Stimulated activated naive CD8-positive, alpha-beta T cell treated with anti-CD3 and anti-CD28 coated beads, Interleukin-15, Interleukin-2, amounts not matched to agents 100 ng/mL and 50 ng/mL, for 24 hours (primary cell): ENCODE measurements at regions not wholly inside any gene's neighbourhood (a gene's known extent, or its start where the extent isn't known, plus 50 kb on each side); places are given as distances from the start of the nearest gene placed in this dataset.

Experiments
- H3K27ac Mint-ChIP-seq: one replicate; pipeline ENCODE4 v1.8.0; 2021; ENCODE audit warnings: mild to moderate bottlenecking, mixed read lengths
- H3K27me3 Mint-ChIP-seq: one replicate; pipeline ENCODE4 v1.8.0; 2021; ENCODE audit warnings: mixed read lengths
- H3K36me3 Mint-ChIP-seq: one replicate; pipeline ENCODE4 v1.8.0; 2021; ENCODE audit warnings: low read depth, mixed read lengths
- H3K4me1 Mint-ChIP-seq: one replicate; pipeline ENCODE4 v1.8.0; 2021; ENCODE audit warnings: low read depth, mixed read lengths
- H3K4me3 Mint-ChIP-seq: one replicate; pipeline ENCODE4 v1.8.0; 2021; ENCODE audit warnings: mild to moderate bottlenecking, mixed read lengths
- H3K9me3 Mint-ChIP-seq: one replicate; pipeline ENCODE4 v1.8.0; 2021; ENCODE audit warnings: mixed read lengths

GRCh38 chr12:14185427-14186192 is 179.9 kb upstream of the ATF7IP start:
- no peaks in the 10 kb centered on the region for H3K9me3 Mint-ChIP-seq
- no peak overlapping the region for H3K4me3 Mint-ChIP-seq
- no peaks in the 10 kb centered on the region for H3K4me1 Mint-ChIP-seq
- no peak overlapping the region for H3K27ac Mint-ChIP-seq
- peaks cover 11% of the 10 kb centered on the region for H3K27me3 Mint-ChIP-seq
- no peaks in the 10 kb centered on the region for H3K36me3 Mint-ChIP-seq

- Mint-ChIP-seq H3K4me1 (no peaks in the 10 kb centered on the region), H3K9me3 (no peaks in the 10 kb centered on the region)
Observed at GRCh38 chr12:14186193-14186502, 179.3 kb upstream of the ATF7IP start.

GRCh38 chr12:14187002-14187401 is 178.5 kb upstream of the ATF7IP start:
- Mint-ChIP-seq H3K36me3 (no peaks in the 10 kb centered on the region), H3K4me1 (no peaks in the 10 kb centered on the region), H3K27ac (no peak overlapping the region), H3K4me3 (no peak overlapping the region), H3K27me3 (peaks cover 7% of the 10 kb centered on the region), H3K9me3 (no peaks in the 10 kb centered on the region)

More at GRCh38 chr12:14186193-14186502, 179.3 kb upstream of the ATF7IP start:
- Mint-ChIP-seq H3K36me3 (no peaks in the 10 kb centered on the region), H3K27me3 (peaks cover 9% of the 10 kb centered on the region), H3K27ac (no peak overlapping the region), H3K4me3 (no peak overlapping the region)

GRCh38 chr12:14187966-14188365 is 177.5 kb upstream of the ATF7IP start:
- H3K9me3 Mint-ChIP-seq: no peaks in the 10 kb centered on the region
- H3K27ac Mint-ChIP-seq: no peak overlapping the region
- no peaks in the 10 kb centered on the region for H3K36me3 Mint-ChIP-seq
- H3K4me1 Mint-ChIP-seq: no peaks in the 10 kb centered on the region
- no peak overlapping the region for H3K4me3 Mint-ChIP-seq
- H3K27me3 Mint-ChIP-seq: peaks cover 7% of the 10 kb centered on the region

- Mint-ChIP-seq H3K36me3 (no peaks in the 10 kb centered on the region), H3K27me3 (peaks cover 7% of the 10 kb centered on the region), H3K4me3 (no peak overlapping the region), H3K4me1 (no peaks in the 10 kb centered on the region), H3K27ac (no peak overlapping the region), H3K9me3 (no peaks in the 10 kb centered on the region)
Observed at GRCh38 chr12:14188744-14189143, 176.7 kb upstream of the ATF7IP start.

- Mint-ChIP-seq H3K27ac (no peak overlapping the region), H3K36me3 (no peaks in the 10 kb centered on the region), H3K27me3 (peaks cover 7% of the 10 kb centered on the region), H3K9me3 (no peaks in the 10 kb centered on the region), H3K4me1 (no peaks in the 10 kb centered on the region), H3K4me3 (no peak overlapping the region)
Observed at GRCh38 chr12:14190694-14191093, 174.8 kb upstream of the ATF7IP start.

- H3K4me3 Mint-ChIP-seq: no peak overlapping the region
- no peaks in the 10 kb centered on the region for H3K9me3 Mint-ChIP-seq
- no peaks in the 10 kb centered on the region for H3K4me1 Mint-ChIP-seq
- H3K27me3 Mint-ChIP-seq: peaks cover 7% of the 10 kb centered on the region
- no peak overlapping the region for H3K27ac Mint-ChIP-seq
- H3K36me3 Mint-ChIP-seq: no peaks in the 10 kb centered on the region
Observed at GRCh38 chr12:14191612-14192011, 173.9 kb upstream of the ATF7IP start.

GRCh38 chr12:14193639-14194038 is 171.8 kb upstream of the ATF7IP start:
- Mint-ChIP-seq H3K27ac (no peak overlapping the region), H3K4me1 (no peaks in the 10 kb centered on the region), H3K9me3 (no peaks in the 10 kb centered on the region), H3K4me3 (no peak overlapping the region), H3K27me3 (peaks cover 4% of the 10 kb centered on the region), H3K36me3 (no peaks in the 10 kb centered on the region)

GRCh38 chr12:14194572-14194971 is 170.9 kb upstream of the ATF7IP start:
- Mint-ChIP-seq H3K27me3 (no peaks in the 10 kb centered on the region), H3K4me3 (no peak overlapping the region), H3K36me3 (no peaks in the 10 kb centered on the region), H3K4me1 (no peaks in the 10 kb centered on the region), H3K9me3 (no peaks in the 10 kb centered on the region), H3K27ac (no peak overlapping the region)

- H3K4me3 Mint-ChIP-seq: no peak overlapping the region
- no peaks in the 10 kb centered on the region for H3K36me3 Mint-ChIP-seq
- H3K9me3 Mint-ChIP-seq: peaks cover 5% of the 10 kb centered on the region
- no peak overlapping the region for H3K27ac Mint-ChIP-seq
- H3K4me1 Mint-ChIP-seq: no peaks in the 10 kb centered on the region
- H3K27me3 Mint-ChIP-seq: no peaks in the 10 kb centered on the region
Observed at GRCh38 chr12:14199455-14200198, 165.9 kb upstream of the ATF7IP start.

GRCh38 chr12:14200598-14200997 is 164.9 kb upstream of the ATF7IP start:
- H3K4me3 Mint-ChIP-seq: no peak overlapping the region
- H3K9me3 Mint-ChIP-seq: peaks cover 5% of the 10 kb centered on the region
- no peaks in the 10 kb centered on the region for H3K4me1 Mint-ChIP-seq
- H3K36me3 Mint-ChIP-seq: no peaks in the 10 kb centered on the region
- H3K27me3 Mint-ChIP-seq: no peaks in the 10 kb centered on the region
- H3K27ac Mint-ChIP-seq: no peak overlapping the region

- no peaks in the 10 kb centered on the region for H3K27me3 Mint-ChIP-seq
- H3K9me3 Mint-ChIP-seq: peaks cover 5% of the 10 kb centered on the region
- H3K36me3 Mint-ChIP-seq: no peaks in the 10 kb centered on the region
- H3K27ac Mint-ChIP-seq: no peak overlapping the region
- H3K4me1 Mint-ChIP-seq: no peaks in the 10 kb centered on the region
- H3K4me3 Mint-ChIP-seq: no peak overlapping the region
Observed at GRCh38 chr12:14201291-14201690, 164.2 kb upstream of the ATF7IP start.

- Mint-ChIP-seq H3K27me3 (no peaks in the 10 kb centered on the region), H3K4me3 (no peak overlapping the region), H3K27ac (no peak overlapping the region), H3K4me1 (no peaks in the 10 kb centered on the region), H3K9me3 (no peaks in the 10 kb centered on the region), H3K36me3 (no peaks in the 10 kb centered on the region)
Observed at GRCh38 chr12:14207905-14208551, 157.5 kb upstream of the ATF7IP start.

- Mint-ChIP-seq H3K4me3 (no peak overlapping the region), H3K9me3 (no peaks in the 10 kb centered on the region), H3K27me3 (no peaks in the 10 kb centered on the region), H3K27ac (no peak overlapping the region), H3K36me3 (no peaks in the 10 kb centered on the region), H3K4me1 (peaks cover 10% of the 10 kb centered on the region)
Observed at GRCh38 chr12:14211947-14212387, 153.5 kb upstream of the ATF7IP start.

- no peaks in the 10 kb centered on the region for H3K36me3 Mint-ChIP-seq
- no peaks in the 10 kb centered on the region for H3K27me3 Mint-ChIP-seq
- H3K9me3 Mint-ChIP-seq: no peaks in the 10 kb centered on the region
- H3K4me3 Mint-ChIP-seq: no peak overlapping the region
- H3K27ac Mint-ChIP-seq: no peak overlapping the region
- H3K4me1 Mint-ChIP-seq: peaks cover 19% of the 10 kb centered on the region
Observed at GRCh38 chr12:14213542-14213941, 151.9 kb upstream of the ATF7IP start.
